Prostate gland (tissue), 2 donors: ENCODE measurements at regions not wholly inside any gene's neighbourhood (a gene's known extent, or its start where the extent isn't known, plus 50 kb on each side); places are given as distances from the start of the nearest gene placed in this dataset.

ENCODE experiments used
- CTCF ChIP-seq, 4 experiments: fragments of 200-600 bp in 2 of 4; fragments of 450-650 bp in 2 of 4; sonication (generic) in 2 of 4; IDR thresholded peaks; 1 replicate in 3 of 4; 2 replicates in 1 of 4; pipeline ENCODE4 v1.5.1; 2016 to 2019; ENCODE audit warnings: antibody characterized with exemption in 4 of 4, mild to moderate bottlenecking in 2 of 4, moderate library complexity in 2 of 4
- POLR2A ChIP-seq: fragments of 450-650 bp; IDR thresholded peaks from one replicate; pipeline ENCODE4 v1.6.1; 2016; ENCODE audit warnings: antibody characterized with exemption, mild to moderate bottlenecking
- POLR2AphosphoS5 ChIP-seq: sonication (generic); formaldehyde crosslinking; IDR thresholded peaks from one replicate; pipeline ENCODE4 v1.6.1; 2017; ENCODE audit warnings: antibody characterized with exemption

- no peak for TF ChIP-seq CTCF (IDR thresholded peaks at IDR 0.05)
- TF ChIP-seq POLR2A = no peak
- no peak for TF ChIP-seq POLR2AphosphoS5
These were observed 191.8 kb downstream of the CGGBP1 start for GRCh38 chr3:87867001-87867400.
